ENCODE measurements at regions not wholly inside any gene's neighbourhood (a gene's known extent, or its start where the extent isn't known, plus 50 kb on each side); places are given as distances from the start of the nearest gene placed in this dataset.

- TF ChIP-seq POLR2AphosphoS5 (IDR thresholded peaks at IDR 0.05; ENCODE audit: low read depth, low read length) = no peak
- no peak for TF ChIP-seq SIN3A (IDR thresholded peaks at IDR 0.05; ENCODE audit: borderline replicate concordance, insufficient read depth, low read length)
- TF ChIP-seq TAF1 (IDR thresholded peaks at IDR 0.05; ENCODE audit: borderline replicate concordance, insufficient read depth, low read length) = no peak
- TF ChIP-seq REST (IDR thresholded peaks at IDR 0.05; ENCODE audit: insufficient read depth in 1 of 2, low read depth in 2 of 2, low read length in 2 of 2) = no peak
- no peak for TF ChIP-seq FOXP2 (optimal IDR thresholded peaks at IDR 0.05; ENCODE audit: borderline replicate concordance, extremely low read depth, extremely low read length, insufficient read depth)
Observed at GRCh38 chr1:83016354-83016849, 982.5 kb downstream of the TTLL7 start.

GRCh38 chr1:83015163-83015562 lies 983.8 kb downstream of the TTLL7 start:
- TF ChIP-seq TAF1 (IDR thresholded peaks at IDR 0.05; ENCODE audit: borderline replicate concordance, insufficient read depth, low read length) (no peak), REST (IDR thresholded peaks at IDR 0.05; ENCODE audit: insufficient read depth in 1 of 2, low read depth in 2 of 2, low read length in 2 of 2) (no peak), POLR2AphosphoS5 (IDR thresholded peaks at IDR 0.05; ENCODE audit: low read depth, low read length) (no peak), SIN3A (IDR thresholded peaks at IDR 0.05; ENCODE audit: borderline replicate concordance, insufficient read depth, low read length) (no peak), FOXP2 (optimal IDR thresholded peaks at IDR 0.05; ENCODE audit: borderline replicate concordance, extremely low read depth, extremely low read length, insufficient read depth) (no peak)

- no peak for TF ChIP-seq POLR2AphosphoS5 (IDR thresholded peaks at IDR 0.05; ENCODE audit: low read depth, low read length)
- TF ChIP-seq TAF1 (IDR thresholded peaks at IDR 0.05; ENCODE audit: borderline replicate concordance, insufficient read depth, low read length) = no peak
- TF ChIP-seq REST (IDR thresholded peaks at IDR 0.05; ENCODE audit: insufficient read depth in 1 of 2, low read depth in 2 of 2, low read length in 2 of 2) = no peak
- TF ChIP-seq SIN3A (IDR thresholded peaks at IDR 0.05; ENCODE audit: borderline replicate concordance, insufficient read depth, low read length) = no peak
- TF ChIP-seq FOXP2 (optimal IDR thresholded peaks at IDR 0.05; ENCODE audit: borderline replicate concordance, extremely low read depth, extremely low read length, insufficient read depth) = no peak
Observed at GRCh38 chr1:83012950-83013349, 986.0 kb downstream of the TTLL7 start.

GRCh38 chr1:83011265-83011664 lies 987.7 kb downstream of the TTLL7 start:
- no peak for TF ChIP-seq FOXP2 (optimal IDR thresholded peaks at IDR 0.05; ENCODE audit: borderline replicate concordance, extremely low read depth, extremely low read length, insufficient read depth)
- no peak for TF ChIP-seq POLR2AphosphoS5 (IDR thresholded peaks at IDR 0.05; ENCODE audit: low read depth, low read length)
- TF ChIP-seq REST (IDR thresholded peaks at IDR 0.05; ENCODE audit: insufficient read depth in 1 of 2, low read depth in 2 of 2, low read length in 2 of 2) = no peak
- no peak for TF ChIP-seq TAF1 (IDR thresholded peaks at IDR 0.05; ENCODE audit: borderline replicate concordance, insufficient read depth, low read length)
- no peak for TF ChIP-seq SIN3A (IDR thresholded peaks at IDR 0.05; ENCODE audit: borderline replicate concordance, insufficient read depth, low read length)

GRCh38 chr1:83006271-83006670 lies 992.7 kb downstream of the TTLL7 start:
- TF ChIP-seq TAF1 (IDR thresholded peaks at IDR 0.05; ENCODE audit: borderline replicate concordance, insufficient read depth, low read length) = no peak
- TF ChIP-seq POLR2AphosphoS5 (IDR thresholded peaks at IDR 0.05; ENCODE audit: low read depth, low read length) = no peak
- TF ChIP-seq SIN3A (IDR thresholded peaks at IDR 0.05; ENCODE audit: borderline replicate concordance, insufficient read depth, low read length) = no peak
- TF ChIP-seq REST (IDR thresholded peaks at IDR 0.05; ENCODE audit: insufficient read depth in 1 of 2, low read depth in 2 of 2, low read length in 2 of 2) = no peak
- no peak for TF ChIP-seq FOXP2 (optimal IDR thresholded peaks at IDR 0.05; ENCODE audit: borderline replicate concordance, extremely low read depth, extremely low read length, insufficient read depth)
